ENCODE measurements at regions not wholly inside any gene's neighbourhood (a gene's known extent, or its start where the extent isn't known, plus 50 kb on each side); places are given as distances from the start of the nearest gene placed in this dataset.
"Not testable (repeated sequence)": the region's sequence is repeated elsewhere in the genome, so short reads cannot be mapped to it uniquely, and the experiment has no call there.

DNA sequence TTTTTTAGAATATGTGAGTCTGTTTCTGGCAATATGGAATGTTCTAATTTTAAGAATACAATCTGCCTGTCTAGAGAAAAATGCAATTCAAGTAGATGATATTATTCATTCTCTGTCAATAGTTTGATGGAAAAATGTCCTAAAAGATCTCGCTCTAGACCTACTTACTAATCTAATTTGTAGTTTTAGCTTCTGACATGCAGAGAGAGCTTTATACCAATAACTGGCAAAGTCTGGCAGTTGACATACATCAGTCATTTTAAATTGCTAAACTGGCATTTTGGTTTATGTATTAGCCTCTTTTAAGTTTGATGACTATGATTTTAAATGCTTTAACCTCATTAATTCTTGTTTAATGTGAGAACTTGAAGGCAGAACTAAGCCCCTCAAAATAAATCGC, 355.0 kb upstream of the CDH10 start:
- no peak for DNase-seq
- intact Hi-C loops (cut with DNase I), result no loop called here
- no peak for ATAC-seq (ENCODE audit: poor library complexity)

DNA sequence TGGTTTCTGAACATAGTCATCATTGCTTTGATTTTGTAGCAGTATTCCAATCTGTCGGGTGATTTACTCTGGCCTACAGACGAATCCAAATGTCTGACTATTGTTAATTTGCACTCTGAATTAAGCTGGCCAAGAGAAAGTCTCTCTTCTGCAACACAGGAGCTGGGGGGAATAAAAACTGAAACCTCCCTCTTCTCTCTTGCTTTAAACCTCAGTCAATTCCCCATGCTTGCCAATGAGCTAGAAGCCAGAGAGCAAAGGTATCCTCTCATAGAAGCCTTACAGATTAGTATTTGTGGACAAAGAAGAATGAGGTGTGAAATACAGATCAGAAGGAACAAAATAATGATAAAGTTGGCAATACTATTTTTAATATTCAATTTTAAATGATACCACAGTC, 353.9 kb upstream of the CDH10 start:
- DNase-seq, result no peak
- intact Hi-C loops (cut with DNase I), result no loop called here
- ATAC-seq (ENCODE audit: poor library complexity), result no peak

DNA sequence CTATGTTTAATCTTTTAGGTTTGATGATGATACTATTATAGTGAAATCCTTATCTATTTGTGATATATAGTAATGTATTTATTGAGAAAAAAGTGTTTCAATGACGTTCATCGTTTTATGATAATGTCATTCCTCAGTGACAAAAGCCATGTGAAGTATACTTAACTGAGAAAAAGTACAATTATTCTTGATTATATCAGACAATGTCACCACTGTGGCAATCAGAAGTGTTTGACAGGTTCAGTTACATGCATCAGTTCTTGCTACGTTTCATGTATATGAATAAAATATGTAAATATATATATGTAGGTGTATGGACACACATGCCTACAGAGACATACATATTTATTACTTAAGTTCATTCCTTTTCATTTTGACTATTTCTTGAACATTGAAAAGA, 341.5 kb upstream of the CDH10 start:
- no peak for ATAC-seq (ENCODE audit: poor library complexity)

DNA sequence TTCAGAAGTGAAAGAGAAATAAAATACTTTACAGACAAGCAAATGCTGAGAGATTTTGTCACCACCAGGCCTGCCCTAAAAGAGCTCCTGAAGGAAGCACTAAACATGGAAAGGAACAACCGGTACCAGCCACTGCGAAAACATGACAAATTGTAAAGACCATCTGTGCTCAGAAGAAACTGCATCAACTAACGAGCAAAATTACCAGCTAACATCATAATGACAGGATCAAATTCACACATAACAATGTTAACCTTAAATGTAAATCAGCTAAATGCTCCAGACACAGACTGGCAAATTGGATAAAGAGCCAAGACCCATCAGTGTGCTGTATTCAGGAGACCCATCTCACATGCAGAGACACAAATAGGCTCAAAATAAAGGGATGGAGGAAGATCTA, 333.8 kb upstream of the CDH10 start:
- ATAC-seq (ENCODE audit: poor library complexity); intact Hi-C loops (cut with DNase I); DNase-seq: not testable (repeated sequence)

More for the DNA sequence above, 341.5 kb upstream of the CDH10 start:
- no peak for DNase-seq
- intact Hi-C loops (cut with DNase I), result no loop called here

DNA sequence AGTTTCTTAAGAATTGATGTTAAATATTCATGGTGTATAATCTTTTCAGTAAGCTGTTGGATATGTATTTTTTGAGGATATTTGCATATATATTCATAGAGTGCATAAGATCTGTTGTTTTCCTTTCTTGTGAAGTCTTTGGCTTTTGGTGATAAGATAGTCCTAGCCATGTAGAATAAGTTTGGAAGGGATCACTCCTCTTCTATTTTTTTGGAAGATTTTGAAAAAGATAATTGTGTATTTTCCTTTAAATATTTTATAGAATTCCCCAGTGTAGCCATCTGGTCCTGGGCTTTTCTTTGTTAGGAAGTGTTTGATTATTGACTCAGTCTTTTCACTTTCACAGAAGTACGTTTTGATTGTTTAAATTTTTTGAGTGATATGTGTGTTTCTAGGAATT, 318.8 kb upstream of the CDH10 start:
- DNase-seq (no peak), ATAC-seq (ENCODE audit: poor library complexity) (no peak)
- intact Hi-C loops (cut with DNase I), result no loop called here

DNA sequence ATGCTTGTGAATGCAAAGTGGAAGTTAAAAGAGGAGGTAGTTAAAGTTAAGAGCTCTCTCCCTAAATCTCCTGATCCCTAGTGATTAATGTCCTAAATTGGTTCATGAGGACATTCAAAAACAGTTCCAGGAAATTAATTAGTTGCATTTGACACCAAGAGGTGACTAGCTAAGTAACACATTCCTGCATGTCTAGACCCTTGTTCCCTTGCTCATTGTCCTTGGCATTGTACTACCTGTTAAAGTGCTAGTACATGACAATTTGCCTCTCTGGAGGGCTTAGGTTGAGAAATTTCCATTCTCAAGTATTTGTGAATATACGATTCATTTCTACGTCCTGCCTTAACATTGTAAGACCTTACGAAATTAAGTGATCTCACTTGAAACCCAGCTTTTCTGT, 278.6 kb upstream of the CDH10 start:
- ATAC-seq (ENCODE audit: poor library complexity), result no peak
- intact Hi-C loops (cut with DNase I), result no loop called here

DNA sequence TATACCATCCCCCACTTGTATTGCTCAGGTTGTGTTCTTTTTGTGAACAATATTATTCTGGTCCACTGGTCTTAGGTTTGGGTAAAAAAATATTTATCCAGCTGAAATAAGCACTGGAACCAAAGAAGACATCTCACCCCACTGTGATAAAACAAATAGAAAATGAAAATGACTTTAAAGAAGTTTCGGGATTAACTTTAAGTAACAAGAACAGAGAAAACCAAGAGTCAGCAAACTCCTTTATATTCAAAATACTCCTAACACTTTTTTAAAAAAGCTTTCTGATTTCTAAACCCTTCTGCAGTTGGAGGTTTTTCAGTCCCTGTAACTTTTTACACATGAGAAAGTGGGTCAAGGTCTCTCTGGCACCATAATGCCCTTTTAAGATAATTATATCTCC, 273.9 kb upstream of the CDH10 start:
- ATAC-seq (ENCODE audit: poor library complexity) (no peak), DNase-seq (no peak)
- intact Hi-C loops (cut with DNase I), result no loop called here

More for the DNA sequence above, 278.6 kb upstream of the CDH10 start:
- DNase-seq, result no peak

DNA sequence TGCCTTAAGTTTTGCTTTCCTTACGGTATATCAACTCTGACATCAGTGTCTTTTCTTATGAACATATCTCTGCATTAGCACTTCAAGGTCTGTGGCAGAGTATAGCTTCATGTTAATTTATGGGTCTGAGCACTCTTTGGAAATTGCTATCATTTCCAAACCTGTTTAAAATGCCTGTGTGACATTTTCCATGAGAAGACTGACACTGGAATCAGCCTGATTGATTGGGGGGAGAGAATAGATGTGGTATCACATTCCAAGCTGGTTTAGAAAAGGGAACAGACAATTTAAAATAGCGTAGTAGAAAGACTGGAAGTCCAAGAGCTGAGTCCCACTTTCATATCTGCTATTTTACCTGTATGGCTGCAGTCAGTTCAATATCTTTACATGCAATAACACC, 272.1 kb upstream of the CDH10 start:
- no peak for ATAC-seq (ENCODE audit: poor library complexity)
- DNase-seq, result no peak
- intact Hi-C loops (cut with DNase I), result no loop called here

DNA sequence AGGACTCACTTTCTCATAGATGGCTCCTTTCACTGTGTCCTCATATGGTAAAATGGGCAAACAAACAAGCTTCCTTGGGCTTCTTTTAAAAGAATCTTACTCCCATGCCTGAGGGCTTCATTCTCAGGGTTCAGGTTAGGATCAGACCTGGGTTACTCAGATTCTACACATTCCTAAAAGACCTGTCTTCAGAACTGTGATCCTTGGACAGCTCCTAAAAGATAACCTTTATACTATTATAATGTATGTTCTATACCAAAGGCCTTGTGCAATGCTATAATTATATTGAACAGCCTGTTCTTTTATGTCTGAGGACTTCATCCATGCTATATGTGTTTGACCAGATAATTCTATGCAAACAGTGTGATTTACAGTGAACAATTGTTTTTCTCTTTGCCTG, 264.4 kb upstream of the CDH10 start:
- no peak for ATAC-seq (ENCODE audit: poor library complexity)
- DNase-seq, result no peak
- intact Hi-C loops (cut with DNase I), result no loop called here

DNA sequence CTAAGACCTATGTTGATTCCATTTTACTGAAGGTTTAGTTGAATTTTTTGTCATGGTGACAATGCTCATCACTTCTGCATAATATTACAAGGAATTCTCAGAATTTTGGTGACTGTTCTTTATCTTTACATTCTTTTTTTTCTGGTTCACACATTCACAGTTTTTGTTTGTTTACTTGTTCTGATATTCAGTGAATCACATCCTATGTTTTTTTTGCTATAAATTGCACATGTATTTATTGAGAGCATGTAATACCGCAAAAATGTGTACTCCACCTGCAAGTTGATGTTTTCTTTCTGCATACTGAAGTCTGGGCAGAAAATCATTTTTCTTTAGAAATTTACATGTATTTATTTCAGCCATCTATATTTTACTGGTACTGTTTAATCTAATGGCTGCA, 261.9 kb upstream of the CDH10 start:
- ATAC-seq (ENCODE audit: poor library complexity) (no peak), DNase-seq (no peak)
- intact Hi-C loops (cut with DNase I), result no loop called here

DNA sequence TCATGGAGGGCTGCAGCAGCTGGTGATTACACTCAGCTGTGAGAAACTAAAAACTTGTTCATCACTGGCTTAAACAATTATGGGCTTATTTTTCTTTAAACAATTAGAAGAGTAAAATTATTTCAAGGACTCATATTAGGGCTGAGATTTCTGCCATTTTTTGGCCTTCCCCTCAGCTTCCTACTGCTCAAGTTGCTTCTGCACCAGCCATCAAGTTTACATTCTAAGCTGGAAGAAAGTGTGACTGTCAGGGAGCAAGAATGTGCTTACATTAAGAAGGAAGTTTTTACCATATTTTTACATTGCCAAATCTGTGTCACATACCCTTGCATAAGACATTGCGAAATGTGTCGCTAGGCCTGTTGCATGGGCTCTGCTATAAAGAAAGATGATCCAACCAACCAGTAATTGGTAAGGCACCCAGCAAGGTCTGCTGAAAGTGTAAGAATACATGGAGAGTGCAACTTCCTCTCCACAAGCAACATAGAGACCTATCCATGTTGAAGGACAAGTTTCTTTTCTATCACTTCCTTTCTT, 260.3 kb upstream of the CDH10 start:
- DNase-seq (no peak), ATAC-seq (ENCODE audit: poor library complexity) (no peak)
- intact Hi-C loops (cut with DNase I), result no loop called here

DNA sequence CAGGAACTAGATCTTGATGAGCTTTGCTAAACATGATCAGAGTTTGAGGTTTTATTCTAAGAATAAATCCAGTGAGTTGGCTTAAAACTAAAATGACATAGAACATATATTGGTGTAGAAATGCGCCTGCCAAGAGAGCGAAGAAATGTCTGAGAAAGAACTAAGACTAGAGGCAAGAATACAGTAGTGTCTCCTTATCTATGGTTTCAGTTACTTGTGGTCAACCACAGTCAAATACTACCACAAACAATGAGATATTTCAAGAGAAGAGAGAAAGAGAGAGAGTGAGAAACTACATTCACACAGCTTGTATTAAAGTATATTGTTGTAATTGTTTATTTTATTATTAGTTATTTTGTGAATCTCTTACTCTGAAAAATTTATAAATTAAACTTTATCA, 254.4 kb upstream of the CDH10 start:
- DNase-seq, result no peak
- ATAC-seq (ENCODE audit: poor library complexity), result no peak
- intact Hi-C loops (cut with DNase I), result no loop called here

DNA sequence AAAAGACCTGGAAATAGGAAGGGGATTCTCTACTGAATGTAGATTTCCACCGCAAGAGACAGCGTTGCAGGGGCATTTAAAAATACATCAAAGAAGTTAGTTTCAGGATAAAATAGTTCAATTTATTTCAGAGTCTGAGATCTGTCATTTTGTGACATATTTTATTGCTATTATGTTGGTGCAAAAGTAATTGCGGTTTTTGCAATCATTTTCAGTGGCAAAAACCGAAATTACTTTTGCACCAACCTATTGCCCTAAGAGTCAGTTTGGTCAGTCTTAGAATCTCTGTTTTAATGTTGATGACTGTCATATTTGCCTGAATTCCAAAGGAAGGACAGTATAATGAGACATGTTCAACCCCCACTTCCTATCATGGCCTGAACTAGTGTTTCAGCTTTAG, 219.5 kb upstream of the CDH10 start:
- intact Hi-C loops (cut with DNase I), result no loop called here
- DNase-seq (no peak), ATAC-seq (ENCODE audit: poor library complexity) (no peak)

DNA sequence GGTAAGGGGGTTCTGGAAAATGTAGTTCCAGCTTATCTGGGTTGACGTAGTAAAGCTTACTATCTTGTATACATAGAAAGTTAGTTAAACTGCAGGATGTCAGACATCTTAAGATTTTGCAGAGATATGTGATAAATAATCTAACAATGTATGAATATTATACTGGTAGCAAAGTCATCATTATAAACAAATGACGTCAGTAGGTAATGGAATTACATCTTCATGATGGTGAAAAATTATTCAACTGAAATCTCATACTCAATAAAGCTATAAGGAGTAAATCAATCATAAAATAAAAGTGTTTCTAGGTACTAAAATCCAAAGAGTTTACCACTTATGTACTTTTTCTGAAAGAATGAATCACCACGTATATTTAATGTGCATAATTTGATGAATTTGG, 217.3 kb upstream of the CDH10 start:
- intact Hi-C loops (cut with DNase I), result no loop called here
- ATAC-seq (ENCODE audit: poor library complexity) (no peak), DNase-seq (no peak)

DNA sequence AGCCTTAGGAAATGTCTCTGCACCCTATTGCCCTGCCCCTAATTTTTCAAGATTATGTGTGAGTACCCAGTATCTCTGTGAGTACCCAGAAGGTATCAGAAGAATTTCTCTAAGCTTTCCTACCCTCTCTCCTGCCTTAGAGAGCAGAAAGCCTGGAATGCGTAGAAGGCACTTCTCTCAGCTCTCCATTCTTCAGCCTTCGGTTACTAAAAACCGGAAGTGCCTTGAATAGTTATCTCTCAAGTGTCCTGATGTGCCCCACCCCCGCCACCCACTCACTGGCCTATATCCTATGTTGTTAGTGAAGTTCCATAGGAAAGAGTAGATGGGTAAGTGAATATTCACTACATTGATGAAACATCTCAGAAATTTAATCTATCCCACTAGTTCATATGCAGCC, 210.7 kb upstream of the CDH10 start:
- intact Hi-C loops (cut with DNase I), result no loop called here
- no peak for ATAC-seq (ENCODE audit: poor library complexity)
- no peak for DNase-seq

DNA sequence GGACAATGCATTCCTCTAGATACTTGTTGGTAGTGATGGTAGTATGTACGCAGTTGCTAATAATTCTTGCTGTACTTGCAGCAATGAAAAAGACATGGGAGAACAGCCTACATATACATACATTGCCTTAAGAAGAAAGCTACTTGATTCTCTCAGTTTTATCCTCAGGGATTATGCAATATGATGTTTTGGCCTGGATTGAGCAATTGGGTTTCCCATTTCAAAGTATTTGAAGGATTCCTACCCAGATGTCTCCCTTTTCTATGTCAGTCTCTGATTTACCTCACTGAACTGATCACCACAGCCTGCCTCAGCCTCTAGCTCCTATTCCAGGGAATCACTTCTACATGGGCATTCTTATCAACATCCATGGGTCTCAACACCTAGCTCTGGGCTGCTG, 210.1 kb upstream of the CDH10 start:
- ATAC-seq (ENCODE audit: poor library complexity) (no peak), DNase-seq (no peak)
- intact Hi-C loops (cut with DNase I), result no loop called here

DNA sequence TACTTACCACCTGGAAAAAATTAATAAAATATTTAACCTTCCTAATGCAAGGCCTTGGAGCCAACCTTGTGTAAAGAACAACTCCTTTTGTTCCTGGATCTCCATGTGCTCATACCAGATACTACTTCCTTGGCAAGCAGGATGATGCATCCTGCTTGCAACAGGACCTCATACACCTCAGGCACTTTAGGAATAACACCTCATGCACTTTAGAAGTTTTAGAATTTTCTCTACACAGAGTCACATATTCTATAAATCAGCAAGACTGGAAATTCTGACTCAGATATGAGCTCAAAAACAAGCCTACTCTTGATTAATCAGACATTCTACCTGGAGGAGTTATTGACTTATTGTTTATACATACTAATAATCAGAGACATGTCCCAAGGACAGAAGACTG, 209.6 kb upstream of the CDH10 start:
- intact Hi-C loops (cut with DNase I), result no loop called here
- DNase-seq, result no peak
- ATAC-seq (ENCODE audit: poor library complexity), result no peak

DNA sequence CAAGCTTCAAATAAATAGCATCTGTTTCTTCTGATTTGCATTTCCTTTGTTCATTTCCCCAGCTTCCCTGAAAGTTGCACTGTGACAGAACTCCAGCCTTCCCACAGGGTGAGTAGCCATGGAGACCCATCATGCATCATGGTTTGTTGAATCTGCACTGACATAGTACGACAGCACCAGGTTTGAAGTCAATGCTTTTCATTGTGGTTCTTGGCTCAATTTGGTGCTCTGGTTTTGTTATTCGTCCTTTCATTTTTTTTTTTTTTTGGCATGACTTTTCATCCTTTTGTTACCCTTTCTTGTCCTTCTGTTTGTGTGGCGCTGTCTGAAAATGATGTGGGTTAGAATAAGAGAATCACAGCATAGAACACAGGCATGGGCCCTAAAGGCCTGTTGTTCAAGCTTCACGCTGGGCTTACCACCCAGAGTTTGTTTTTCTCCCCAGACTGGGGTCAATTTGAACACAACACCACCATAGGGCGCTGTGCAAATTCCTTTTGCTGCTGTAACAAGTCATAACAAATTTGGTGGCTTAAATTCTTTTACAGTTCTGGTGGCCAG, 206.2 kb upstream of the CDH10 start:
- ATAC-seq (ENCODE audit: poor library complexity) (no peak), DNase-seq (no peak)
- intact Hi-C loops (cut with DNase I), result no loop called here

DNA sequence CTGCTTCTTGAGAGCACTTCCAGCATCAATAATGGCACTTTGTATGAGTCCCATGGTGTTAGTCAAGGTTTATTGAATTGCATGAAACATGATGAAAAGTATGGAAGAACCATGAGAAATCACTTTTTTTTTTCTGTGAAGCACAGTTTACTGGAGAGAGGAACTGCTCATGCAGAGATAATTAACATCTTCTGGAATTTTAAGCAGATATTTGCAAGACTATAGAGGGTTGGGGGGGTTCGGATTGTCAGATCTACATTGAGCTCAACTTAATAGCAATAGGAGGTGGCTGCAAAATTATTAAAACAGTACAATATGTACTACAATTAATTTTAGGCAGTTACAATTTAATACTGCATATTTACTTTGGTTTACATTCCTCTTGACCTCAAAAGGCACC, 204.4 kb upstream of the CDH10 start:
- intact Hi-C loops (cut with DNase I), result no loop called here
- DNase-seq, result no peak
- no peak for ATAC-seq (ENCODE audit: poor library complexity)

DNA sequence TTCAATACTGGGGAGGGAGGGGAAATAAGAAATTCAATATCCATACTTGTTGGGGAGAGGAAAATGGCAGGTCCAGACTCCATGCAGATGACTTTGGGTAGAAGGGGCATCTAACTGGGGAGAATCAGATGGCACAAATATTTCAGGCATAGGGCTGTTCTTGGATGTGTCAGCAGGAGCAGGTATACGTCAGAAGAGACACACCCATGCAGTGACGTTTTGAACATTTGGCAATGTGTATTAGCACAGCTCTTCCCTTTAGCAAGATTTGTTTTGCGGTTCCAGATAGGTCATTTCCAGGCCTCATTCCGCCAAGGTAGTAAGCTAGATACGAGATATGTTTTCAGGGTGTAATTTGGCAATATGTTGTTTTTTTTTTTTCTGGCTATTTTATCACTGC, 187.2 kb upstream of the CDH10 start:
- DNase-seq, result no peak
- ATAC-seq (ENCODE audit: poor library complexity), result no peak
- intact Hi-C loops (cut with DNase I), result no loop called here

DNA sequence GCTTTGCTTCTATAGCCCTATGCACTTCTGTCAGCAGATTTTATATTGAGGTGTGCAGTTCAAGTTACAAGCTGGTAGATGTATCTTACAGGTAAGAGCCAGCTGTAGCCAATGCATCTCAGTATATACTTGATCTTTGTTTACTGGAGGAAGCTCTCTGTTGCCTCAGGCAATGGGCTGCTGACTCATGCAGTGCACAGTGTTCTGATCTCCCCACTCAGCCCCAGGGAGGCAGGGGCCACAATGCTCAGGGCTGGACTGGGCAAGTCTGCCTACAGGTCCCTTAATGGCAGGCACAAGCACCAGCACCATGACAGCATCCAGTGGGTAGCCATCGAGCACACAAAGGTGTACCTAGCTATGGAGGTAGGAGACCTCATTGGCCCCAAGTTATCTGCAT, 178.8 kb upstream of the CDH10 start:
- DNase-seq (no peak), ATAC-seq (ENCODE audit: poor library complexity) (no peak)
- intact Hi-C loops (cut with DNase I), result no loop called here
